GM18519 (cell line): ENCODE measurements at regions not wholly inside any gene's neighbourhood (a gene's known extent, or its start where the extent isn't known, plus 50 kb on each side); places are given as distances from the start of the nearest gene placed in this dataset.
"Not testable (repeated sequence)": the region's sequence is repeated elsewhere in the genome, so short reads cannot be mapped to it uniquely, and the experiment has no call there.

Experiments used
- ATAC-seq: cut with Tn5 transposase; IDR thresholded peaks from one replicate; pipeline ENCODE4 v1.9.1; 2021; ENCODE audit warnings: mild to moderate bottlenecking, moderate library complexity; ENCODE audit not compliant: unreplicated experiment, low FRiP score

DNA sequence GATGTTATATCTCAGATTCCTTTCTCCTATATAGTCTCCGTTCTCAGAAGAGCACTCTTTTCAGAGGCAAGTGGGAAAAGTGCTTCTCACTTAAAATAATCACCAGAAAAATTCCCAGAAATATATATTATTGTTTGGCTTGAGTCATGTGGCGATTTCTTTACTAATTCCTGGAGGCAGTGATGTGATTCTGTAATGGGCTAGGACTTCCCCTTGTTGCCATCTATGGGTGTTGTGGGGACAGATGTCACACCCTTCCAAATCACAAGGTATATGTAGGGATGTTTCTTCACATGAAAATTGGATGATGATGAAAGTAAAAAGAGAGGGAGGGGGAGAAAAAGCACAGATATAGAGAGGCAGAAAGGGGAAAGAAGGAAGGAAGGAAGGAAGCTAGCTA, 553.4 kb downstream of the PPP4R3C start:
- no peak for ATAC-seq

DNA sequence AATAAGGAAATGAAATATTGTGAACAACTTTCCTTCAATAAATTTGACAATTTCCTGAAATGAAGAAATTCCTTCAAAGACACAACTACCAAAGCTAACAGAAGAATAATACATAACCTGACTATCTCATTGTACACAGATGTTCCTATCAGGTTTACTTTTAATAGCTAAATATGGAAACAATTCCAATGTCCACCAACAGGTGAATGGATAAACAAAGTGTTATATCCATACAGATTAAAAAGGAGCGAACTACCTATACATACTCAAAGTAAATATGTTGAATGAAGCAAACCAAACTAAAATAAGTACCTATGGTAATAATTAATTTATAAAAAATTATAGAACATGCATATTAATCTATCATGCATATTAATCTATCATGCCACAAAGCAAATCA, 554.9 kb downstream of the PPP4R3C start:
- no peak for ATAC-seq

DNA sequence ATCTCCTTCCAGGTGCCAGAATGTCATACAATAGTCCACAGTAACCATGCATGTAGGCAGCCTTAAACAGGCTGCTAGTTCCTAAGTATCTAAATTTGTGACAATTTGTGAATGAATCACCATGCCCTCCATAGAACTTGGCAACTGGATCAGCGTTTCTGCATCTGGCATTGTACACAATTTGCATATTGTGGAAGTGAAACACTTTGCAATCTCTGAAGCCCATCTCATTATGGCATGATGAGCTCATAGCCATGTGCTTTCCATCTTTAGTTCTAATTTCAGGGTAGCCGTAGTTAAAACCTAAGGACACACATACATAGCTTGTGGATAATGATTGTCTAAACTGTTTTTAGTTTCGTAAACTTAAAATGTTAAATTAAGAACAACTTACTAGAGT, 573.6 kb downstream of the PPP4R3C start:
- no peak for ATAC-seq

DNA sequence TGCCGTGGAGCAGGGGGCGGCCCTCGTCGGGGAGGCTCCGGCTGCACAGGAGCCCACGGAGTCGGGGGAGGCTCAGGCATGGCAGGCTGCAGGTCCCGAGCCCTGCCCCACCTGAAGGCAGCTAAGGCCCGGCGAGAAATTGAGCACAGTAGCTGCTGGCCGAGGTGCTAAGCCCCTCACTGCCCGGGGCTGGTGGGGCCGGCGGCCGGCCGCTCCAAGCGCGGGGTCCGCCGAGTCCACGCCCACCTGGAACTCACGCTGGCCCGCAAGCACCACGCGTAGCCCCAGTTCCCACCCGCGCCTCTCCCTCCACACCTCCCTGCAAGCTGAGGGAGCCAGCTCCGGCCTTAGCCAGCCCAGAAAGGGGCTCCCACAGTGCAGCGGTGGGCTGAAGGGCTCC, 589.4 kb downstream of the PPP4R3C start:
- ATAC-seq = no peak

DNA sequence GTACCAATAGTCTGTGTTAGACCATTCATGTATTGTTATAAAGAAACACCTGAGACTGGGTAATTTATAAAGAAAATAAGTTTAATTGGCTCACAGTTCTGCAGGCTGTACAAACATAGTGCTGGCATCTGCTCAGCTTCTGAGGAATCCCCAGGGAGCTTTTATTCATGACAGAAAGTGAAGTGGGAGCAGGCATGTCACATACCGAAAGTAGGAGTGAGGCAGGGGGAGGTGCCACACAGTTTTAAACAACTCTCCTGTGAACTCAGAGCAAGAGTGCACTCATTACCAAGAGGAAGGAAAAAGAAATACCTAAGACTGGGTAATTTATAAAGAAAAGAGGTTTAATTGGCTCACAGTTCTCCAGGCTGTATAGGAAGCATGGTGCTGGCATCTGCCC, 591.2 kb downstream of the PPP4R3C start:
- no peak for ATAC-seq

DNA sequence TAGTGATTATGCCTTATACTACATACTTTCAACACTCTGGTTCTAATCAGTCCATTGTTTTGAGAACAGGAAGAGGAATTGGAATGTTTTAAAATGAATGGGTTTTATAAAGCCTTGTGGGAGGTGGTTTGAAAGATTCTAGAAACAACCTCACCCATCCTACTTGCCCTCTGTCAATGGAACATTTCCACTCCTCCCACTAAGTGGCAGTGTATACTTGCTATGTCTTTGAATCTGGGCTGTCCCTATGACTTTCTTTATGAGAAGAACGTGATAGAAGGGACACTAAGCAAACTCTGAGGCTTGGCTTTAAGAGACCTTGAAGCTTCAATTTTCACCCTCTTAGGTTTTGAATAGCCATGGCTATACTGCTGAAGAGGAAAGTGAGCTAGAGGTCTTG, 611.2 kb downstream of the PPP4R3C start:
- ATAC-seq = no peak

DNA sequence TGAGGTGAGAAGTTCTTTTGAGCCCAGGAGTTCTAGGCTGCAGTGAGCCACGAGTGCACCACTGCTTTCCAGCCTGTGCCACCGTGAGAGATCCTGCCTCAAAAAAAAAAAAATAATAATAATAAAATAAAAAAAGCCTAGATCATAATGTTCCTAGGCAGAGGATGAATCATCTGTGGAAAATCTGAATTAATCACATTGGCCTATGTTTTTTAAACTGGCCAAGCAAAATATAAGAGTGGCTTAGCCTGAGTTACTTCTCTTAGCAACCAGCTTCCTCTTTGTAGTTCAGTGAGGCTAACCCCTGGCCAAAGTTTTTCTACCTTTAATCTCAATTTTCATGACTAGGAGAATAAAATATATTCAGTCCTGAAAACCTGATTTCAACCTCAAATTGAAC, 614.6 kb downstream of the PPP4R3C start:
- ATAC-seq = no peak

DNA sequence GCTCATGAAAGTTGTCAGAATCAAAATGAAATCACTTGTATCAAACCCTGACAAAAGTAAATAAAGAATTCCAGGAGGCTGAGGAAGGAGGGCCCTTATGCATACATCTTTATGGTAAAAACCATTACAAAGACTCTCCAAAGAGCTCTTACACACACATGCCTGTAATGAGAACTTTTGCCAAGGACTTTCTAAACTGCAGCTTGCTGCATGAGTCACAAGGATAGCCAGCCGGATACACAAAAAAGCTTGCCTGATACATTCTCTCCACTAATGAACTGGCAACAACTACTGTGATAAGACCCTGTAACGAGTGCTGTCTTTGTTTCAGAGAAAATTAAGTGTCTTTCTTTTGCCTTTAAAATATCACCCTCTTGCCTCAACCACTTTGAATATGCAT, 618.1 kb downstream of the PPP4R3C start:
- ATAC-seq = no peak

DNA sequence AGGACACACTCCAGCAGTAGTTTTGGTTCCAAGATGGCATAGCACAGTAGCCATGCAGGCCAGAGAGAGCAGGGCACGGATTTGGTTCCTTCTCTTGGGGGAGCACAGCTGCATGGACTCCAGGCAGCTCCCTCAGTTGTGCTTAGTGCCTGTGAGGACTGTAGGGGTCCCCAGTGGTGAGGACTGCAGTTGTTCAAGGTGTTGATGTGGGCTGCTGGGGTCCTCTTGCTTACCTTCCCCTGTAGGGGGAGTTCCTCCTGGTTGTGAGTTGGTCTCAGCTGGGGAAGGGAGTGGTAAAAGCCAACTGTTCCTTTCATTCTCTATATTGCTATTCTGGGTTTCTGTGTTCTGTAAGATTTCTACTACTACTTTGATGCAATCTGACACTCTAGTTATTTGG, 606.5 kb downstream of the MAGEB5 start:
- no peak for ATAC-seq

DNA sequence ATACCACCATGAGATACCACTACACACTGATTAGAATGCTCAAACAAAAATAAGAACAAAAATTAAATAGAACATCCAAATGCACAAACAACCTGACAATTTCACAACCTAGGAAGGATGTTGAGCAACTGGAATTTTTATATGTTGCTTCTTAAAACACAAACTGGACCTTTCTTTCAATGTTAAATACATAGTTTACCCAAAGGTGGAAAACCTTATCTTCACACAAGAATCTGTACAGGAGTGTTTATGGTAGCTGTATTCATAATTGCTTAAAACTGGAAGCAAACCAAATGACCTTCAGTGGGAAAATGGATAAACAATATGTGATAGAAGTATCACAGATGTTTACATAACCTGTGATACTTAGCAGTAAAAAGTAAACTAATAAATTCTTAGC, 573.8 kb downstream of the MAGEB5 start:
- ATAC-seq = no peak

DNA sequence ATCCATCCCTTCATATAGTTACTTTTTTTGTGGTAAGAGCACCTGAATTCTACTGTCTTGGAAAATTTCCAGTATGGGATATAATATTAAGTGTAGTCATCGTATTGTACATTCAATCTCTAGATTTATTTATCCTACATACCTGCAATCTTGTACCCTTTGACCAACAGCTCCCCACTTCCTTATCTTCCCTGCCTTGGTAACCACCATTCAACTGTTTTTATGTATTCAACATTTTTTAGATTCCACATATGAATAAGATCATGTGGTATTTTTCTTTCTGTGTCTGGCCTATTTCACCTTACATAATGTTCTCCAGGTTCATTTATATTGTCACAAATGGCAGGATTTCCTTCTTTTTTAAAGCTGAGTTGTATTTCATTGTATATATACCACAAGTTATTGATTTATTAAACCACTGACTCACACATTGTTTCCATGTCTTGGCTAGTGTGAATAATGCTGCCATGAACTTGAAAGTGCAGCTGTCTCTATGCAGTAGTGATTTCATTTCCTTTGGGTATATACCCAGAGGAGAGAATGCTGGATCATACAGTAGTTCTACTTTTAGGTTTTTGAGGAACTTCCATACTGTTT, 572.5 kb downstream of the MAGEB5 start:
- ATAC-seq = no peak

DNA sequence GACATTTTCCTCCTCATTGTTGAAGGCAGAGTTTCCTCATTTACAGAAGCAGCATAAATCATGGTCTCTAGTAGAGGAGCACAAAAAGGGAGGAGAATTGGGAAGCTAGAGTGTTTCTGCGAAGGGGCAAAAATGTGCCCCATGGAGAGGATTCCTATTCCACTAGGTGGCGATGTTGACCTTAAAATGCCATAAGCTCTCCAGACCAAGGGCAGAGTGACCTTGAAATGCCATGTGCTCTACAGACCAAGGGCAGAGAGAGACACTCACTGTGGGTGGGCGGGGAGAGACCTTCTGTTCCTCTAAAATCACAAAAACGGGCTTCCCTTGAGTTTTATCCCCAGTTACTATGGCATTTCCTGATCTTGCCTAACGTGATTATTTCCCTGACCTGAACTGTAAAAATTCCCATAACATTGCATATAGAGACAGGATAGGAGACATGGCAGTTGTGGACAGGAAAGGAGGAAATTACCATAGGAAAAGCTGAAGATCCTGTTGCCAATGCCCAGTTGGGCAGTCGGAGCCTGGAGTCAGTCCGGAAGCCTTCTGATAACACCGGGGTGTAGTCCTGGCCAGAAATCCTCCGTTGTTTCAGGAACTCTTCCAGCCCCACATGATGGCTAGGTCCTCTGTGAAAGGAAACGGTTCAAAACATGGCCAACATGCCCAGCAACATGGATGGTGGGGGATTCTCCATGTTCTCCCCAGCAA, 567.7 kb downstream of the MAGEB5 start:
- ATAC-seq = peak; percentile 58

DNA sequence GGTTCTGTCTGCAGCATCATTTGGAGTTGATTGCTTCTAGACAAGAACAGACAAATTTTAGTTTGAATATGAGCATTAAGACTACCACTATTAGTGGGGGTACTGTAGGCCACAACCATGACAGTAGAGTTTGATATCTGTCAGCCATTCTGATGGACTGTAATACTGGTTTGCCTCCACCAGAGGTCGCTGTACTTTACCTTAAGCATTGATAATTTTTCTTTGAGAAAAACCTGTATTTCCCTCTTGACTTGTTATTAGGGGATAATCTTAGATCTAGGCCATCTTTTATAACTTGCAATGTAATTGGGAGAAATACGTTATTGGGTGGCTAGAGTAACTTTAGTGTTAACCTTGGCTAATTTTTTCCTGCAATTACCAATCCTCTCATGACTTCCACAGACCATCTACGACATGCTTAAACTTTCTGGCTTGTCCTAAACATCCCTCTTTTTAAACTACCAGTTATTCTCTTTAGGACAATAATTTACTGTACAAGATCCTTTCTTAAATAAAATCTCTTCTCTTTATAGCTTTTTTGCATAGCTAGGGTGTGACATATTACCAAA, 562.4 kb downstream of the MAGEB5 start:
- no peak for ATAC-seq

DNA sequence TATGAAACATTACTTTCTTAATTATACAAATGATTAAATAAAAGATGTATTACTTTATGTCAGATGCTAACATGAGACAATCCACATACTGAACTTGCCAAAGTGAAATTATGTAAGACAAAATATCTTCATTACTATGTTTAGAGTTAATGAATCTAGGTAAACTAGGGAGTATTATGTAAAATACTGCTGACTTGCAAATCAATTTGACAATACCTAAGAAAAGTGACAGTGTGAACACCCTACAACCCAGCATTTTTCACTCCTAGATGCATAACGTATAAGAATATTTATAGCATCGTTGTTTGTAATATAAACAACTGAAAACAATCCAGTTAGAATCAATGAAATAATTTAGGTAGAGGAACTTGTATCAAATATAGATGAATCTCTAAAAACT, 546.3 kb downstream of the MAGEB5 start:
- no peak for ATAC-seq

DNA sequence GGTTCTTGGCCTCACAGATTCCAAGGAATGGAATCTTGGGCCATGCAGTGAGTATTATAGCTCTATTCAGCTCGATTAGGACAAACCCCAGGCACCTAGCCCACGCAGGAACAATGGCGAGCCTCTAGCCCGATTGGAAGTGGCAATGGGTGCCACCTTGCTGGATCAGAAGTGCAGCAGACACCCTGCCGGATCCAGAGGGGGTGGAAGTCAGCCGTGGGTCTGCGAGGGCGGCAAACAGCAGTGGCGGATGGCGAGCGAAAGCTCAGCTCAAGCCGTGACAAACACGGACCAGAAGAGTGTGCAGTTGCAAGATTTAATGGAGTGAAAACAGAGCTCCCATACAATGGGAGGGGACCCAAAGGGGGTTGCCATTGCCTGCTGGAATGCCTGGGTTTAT, 539.8 kb downstream of the MAGEB5 start:
- ATAC-seq = not testable (repeated sequence)

DNA sequence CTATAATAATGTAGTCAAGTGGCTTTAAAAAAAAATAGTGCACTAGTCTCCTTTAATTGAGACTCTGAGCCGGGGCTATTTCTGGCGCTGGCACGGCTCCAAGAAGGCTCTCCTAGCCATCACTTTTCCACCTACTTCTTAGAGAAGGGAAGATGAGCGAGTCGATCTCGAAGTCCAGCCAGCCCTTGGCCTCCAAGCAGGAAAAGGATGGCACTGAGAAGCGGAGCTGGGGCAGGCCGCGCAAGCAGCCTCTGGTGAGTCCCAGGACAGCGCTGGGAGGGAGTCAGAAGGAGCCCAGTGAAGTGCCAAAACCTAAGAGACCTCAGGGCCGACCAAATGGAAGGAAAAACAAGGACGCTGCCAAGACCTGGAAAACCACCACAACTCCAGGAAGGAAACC, 531.9 kb downstream of the MAGEB5 start:
- ATAC-seq = no peak

DNA sequence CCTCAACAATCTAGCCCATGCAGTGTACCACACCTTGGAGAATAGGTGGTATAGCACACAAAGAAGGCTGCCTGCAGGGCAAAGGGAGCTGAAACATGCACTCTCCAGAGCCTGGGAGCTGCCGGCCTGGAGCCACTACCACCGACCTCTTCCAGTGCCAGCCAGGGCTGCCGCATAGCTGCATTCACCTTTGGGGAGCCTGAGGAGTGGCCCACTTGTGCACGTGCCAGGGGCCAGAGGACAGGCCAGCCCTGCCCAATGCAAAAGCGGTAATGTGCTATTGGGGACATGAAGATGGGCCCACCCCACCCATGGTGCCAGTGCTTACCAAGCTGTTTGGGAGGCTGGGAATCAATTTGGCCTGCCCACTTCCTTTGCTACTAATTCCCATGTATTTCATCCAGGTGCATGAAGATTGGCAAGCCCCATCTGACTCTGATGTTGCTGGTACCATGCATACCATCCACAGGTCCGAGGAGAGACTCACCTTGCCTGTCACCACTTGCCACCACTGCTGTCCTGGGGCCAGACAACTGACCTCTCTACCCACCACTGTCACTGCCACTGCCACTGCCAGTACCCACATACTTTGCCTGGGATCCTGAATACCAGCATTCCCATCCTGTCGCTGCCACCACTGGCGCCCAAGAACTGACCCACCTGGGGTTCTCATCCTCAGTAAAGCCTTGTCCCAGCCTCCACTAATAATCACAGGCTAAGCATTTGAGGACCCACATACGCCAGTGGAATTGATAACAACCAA, 506.9 kb downstream of the MAGEB5 start:
- ATAC-seq = no peak

DNA sequence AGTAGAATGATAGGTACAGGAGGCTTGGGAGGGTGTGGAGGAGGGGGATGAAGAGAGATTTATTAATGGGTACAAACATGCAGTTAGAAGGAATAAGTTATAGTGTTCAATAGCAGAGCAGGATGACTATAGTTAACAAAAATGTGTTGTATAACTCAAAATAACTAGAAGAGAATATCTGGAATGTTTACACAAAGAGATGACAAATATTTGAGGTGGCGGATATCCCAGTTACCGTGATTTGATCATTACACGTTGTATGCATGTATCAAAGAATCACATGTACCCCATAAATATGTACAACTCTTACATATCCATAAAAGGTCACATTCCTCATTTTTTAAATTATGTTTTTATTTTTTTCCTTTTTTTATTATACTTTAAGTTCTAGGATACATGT, 456.6 kb downstream of the MAGEB5 start:
- no peak for ATAC-seq

DNA sequence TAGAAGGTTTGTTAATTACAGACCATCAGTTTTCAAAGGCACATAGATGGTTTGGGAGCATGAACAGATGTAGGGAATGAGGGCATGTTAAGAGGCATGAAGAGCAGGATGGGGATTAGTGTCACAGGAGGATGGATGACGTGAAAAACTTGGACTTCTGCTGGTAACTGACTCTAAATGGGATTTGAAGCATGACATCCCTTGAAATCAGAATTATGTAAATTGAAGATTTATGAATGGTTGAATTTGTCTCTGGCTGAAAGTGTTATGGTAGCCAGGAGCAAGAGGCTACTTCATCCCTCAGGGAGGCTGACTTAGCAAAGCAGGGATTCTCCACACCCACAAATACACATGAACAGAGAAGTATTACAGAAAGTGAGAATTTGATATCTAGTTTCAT, 454.6 kb downstream of the MAGEB5 start:
- no peak for ATAC-seq

DNA sequence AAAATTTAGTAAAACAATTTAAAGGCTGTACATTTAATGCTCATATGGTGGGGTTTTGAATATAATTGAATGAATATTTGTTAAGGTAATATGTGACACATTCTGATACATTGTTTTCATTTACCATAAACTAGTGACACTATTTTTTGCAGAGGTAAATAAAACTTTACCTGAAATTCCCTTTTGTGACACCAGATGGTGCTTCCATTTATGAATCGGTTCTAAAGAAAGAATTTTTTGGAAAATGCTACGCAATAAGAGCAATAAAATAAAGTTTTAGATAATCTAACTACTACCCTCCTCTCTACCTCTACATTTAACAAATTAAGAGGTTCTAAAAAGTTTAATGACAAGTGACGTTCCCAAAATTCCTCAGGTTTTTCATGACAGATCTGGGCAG, 448.9 kb downstream of the MAGEB5 start:
- ATAC-seq = no peak

DNA sequence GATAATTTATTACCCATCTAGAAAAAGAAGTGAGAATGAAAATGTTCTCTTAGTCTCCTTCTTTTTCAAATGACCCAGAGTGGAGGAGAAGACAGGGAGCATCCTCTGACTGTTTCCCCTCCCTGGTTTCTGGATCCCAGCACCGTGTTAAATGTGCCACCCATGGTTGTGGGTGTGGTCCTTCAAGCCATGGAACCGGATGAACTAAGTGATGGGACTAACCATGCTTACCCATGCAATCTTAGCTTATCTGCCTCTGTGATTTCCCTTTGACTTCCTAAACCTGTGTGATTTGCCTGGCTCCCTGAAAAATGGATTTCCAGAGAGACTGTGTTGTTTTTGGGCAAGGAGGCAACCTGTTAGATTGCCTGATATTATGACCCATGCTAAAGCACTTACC, 437.1 kb downstream of the MAGEB5 start:
- ATAC-seq = no peak

DNA sequence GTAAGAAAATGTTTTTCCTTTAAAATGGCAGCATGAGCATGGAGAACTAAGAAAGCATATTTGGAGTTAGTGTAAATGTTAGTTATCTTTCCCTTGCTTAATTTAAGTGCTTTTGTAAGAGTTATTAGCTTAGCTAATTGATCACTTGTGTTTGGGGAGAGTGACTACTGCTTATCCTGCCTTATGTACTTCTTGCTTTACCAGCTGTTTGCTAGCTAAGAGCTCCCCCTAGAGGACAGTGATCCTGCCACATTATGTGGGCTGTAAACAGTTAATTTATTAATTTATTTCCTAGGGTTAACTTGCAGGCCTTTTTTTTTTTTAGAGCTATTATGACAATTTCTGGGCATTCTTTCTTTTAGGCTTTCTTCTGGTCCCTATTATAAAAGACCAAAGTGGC, 435.8 kb downstream of the MAGEB5 start:
- no peak for ATAC-seq
